Prostate gland (tissue), 2 donors: ENCODE measurements at regions not wholly inside any gene's neighbourhood (a gene's known extent, or its start where the extent isn't known, plus 50 kb on each side); places are given as distances from the start of the nearest gene placed in this dataset.

Experiments used
- DNase-seq: peaks from one replicate; pipeline ENCODE4 v3.0.0-alpha.2; 2019; ENCODE audit warnings: low spot score
- H3K27ac ChIP-seq, 2 donors: fragments of 200-600 bp; sonication (generic); 2 replicates each; pipeline ENCODE4 v1.5.1; 2017 to 2019
- H3K27me3 ChIP-seq: fragments of 200-600 bp; sonication (generic); replicated peaks from 2 replicates; pipeline ENCODE4 v1.5.1; 2019; ENCODE audit not compliant: insufficient read depth
- H3K36me3 ChIP-seq, 2 donors: fragments of 200-600 bp; sonication (generic); 1 replicate in 1 of 2; 2 replicates in 1 of 2; pipeline versions ENCODE4 v1.5.1 to v1.8.1; 2017 to 2019
- H3K4me1 ChIP-seq: fragments of 200-600 bp; sonication (generic); replicated peaks from 2 replicates; pipeline ENCODE4 v1.5.1; 2019
- H3K4me3 ChIP-seq, 2 donors: fragments of 200-600 bp; sonication (generic); 2 replicates each; pipeline ENCODE4 v1.5.1; 2017 to 2019
- H3K9me3 ChIP-seq: fragments of 200-600 bp; sonication (generic); 2 replicates; pipeline ENCODE4 v1.5.1; 2017
- CTCF ChIP-seq, 4 experiments: fragments of 200-600 bp in 2 of 4; fragments of 450-650 bp in 2 of 4; sonication (generic) in 2 of 4; IDR thresholded peaks; 1 replicate in 3 of 4; 2 replicates in 1 of 4; pipeline ENCODE4 v1.5.1; 2016 to 2019; ENCODE audit warnings: antibody characterized with exemption in 4 of 4, mild to moderate bottlenecking in 2 of 4, moderate library complexity in 2 of 4
- POLR2A ChIP-seq: fragments of 450-650 bp; IDR thresholded peaks from one replicate; pipeline ENCODE4 v1.6.1; 2016; ENCODE audit warnings: antibody characterized with exemption, mild to moderate bottlenecking
- POLR2AphosphoS5 ChIP-seq: sonication (generic); formaldehyde crosslinking; IDR thresholded peaks from one replicate; pipeline ENCODE4 v1.6.1; 2017; ENCODE audit warnings: antibody characterized with exemption
- WGBS: methylation state at CpG from one replicate; pipeline ENCODE4 v1.1.5; 2018; 5-methylcytosine and 5-hydroxymethylcytosine counted together
- intact Hi-C: fragments of 100-400 bp; cut with DNase I; formaldehyde crosslinking; loops from one replicate; pipeline ENCODE4 v1.14.2; 2022

GRCh38 chr19:27833031-27833430, 1379.9 kb downstream of the UQCRFS1 start:
- TF ChIP-seq CTCF (IDR thresholded peaks at IDR 0.05) (no peak), POLR2A (no peak), POLR2AphosphoS5 (no peak)
- no peak overlapping the region for H3K27ac ChIP-seq
- H3K9me3 ChIP-seq, result no peaks in the 10 kb centered on the region
- intact Hi-C loops, result no loop called here
- H3K4me1 ChIP-seq, result no peaks in the 10 kb centered on the region
- H3K27me3 ChIP-seq, result no peaks in the 10 kb centered on the region
- WGBS, result 45% methylated on average over 1 of the region's 1 CpG
- no peaks in the 10 kb centered on the region for H3K36me3 ChIP-seq
- DNase-seq, result no peak
- no peak overlapping the region for H3K4me3 ChIP-seq

- H3K4me1 ChIP-seq, result no peaks in the 10 kb centered on the region
- no peaks in the 10 kb centered on the region for H3K9me3 ChIP-seq
- no peaks in the 10 kb centered on the region for H3K27me3 ChIP-seq
- no peak for DNase-seq
- intact Hi-C loops, result no loop called here
- no peaks in the 10 kb centered on the region for H3K36me3 ChIP-seq
- no peak overlapping the region for H3K27ac ChIP-seq
- WGBS, result 82% methylated on average over 3 of the region's 3 CpGs
- TF ChIP-seq POLR2AphosphoS5 (no peak), CTCF (IDR thresholded peaks at IDR 0.05) (no peak), POLR2A (no peak)
- no peak overlapping the region for H3K4me3 ChIP-seq
Measured at GRCh38 chr19:27828829-27829228, 1384.1 kb downstream of the UQCRFS1 start.

- intact Hi-C loops, result no loop called here
- Histone ChIP-seq H3K9me3 (no peaks in the 10 kb centered on the region), H3K4me1 (no peaks in the 10 kb centered on the region), H3K4me3 (no peak overlapping the region), H3K27me3 (no peaks in the 10 kb centered on the region), H3K27ac (no peak overlapping the region), H3K36me3 (no peaks in the 10 kb centered on the region)
- 88% methylated on average over 3 of the region's 3 CpGs for WGBS
- DNase-seq, result no peak
- no peak for TF ChIP-seq POLR2AphosphoS5
- TF ChIP-seq POLR2A, result no peak
- TF ChIP-seq CTCF (IDR thresholded peaks at IDR 0.05), result no peak
Measured at GRCh38 chr19:27824108-27824507, 1388.8 kb downstream of the UQCRFS1 start.

GRCh38 chr19:27822336-27822735, 1390.6 kb downstream of the UQCRFS1 start:
- H3K9me3 ChIP-seq, result no peaks in the 10 kb centered on the region
- H3K4me1 ChIP-seq, result no peaks in the 10 kb centered on the region
- intact Hi-C loops, result no loop called here
- no peak for TF ChIP-seq POLR2A
- no peak for TF ChIP-seq CTCF (IDR thresholded peaks at IDR 0.05)
- no peak for TF ChIP-seq POLR2AphosphoS5
- DNase-seq, result no peak
- no peaks in the 10 kb centered on the region for H3K27me3 ChIP-seq
- no peaks in the 10 kb centered on the region for H3K36me3 ChIP-seq
- H3K4me3 ChIP-seq, result no peak overlapping the region
- no peak overlapping the region for H3K27ac ChIP-seq
- WGBS, result 60% methylated on average over 2 of the region's 2 CpGs

- no peaks in the 10 kb centered on the region for H3K27me3 ChIP-seq
- H3K36me3 ChIP-seq, result no peaks in the 10 kb centered on the region
- TF ChIP-seq CTCF (IDR thresholded peaks at IDR 0.05) (no peak), POLR2AphosphoS5 (no peak), POLR2A (no peak)
- no peaks in the 10 kb centered on the region for H3K9me3 ChIP-seq
- no peaks in the 10 kb centered on the region for H3K4me1 ChIP-seq
- no peak overlapping the region for H3K4me3 ChIP-seq
- intact Hi-C loops, result no loop called here
- no peak overlapping the region for H3K27ac ChIP-seq
- no peak for DNase-seq
Measured at GRCh38 chr19:27821418-27822018, 1391.4 kb downstream of the UQCRFS1 start.
